ENCODE measurements at regions not wholly inside any gene's neighbourhood (a gene's known extent, or its start where the extent isn't known, plus 50 kb on each side); places are given as distances from the start of the nearest gene placed in this dataset.

- Mint-ChIP-seq H3K4me3 (no peak overlapping the region), H3K36me3 (peaks cover 0 to 2% (median 0%) of the 10 kb centered on the region in 3 donors), H3K27me3 (peaks cover 0 to 16% (median 0%) of the 10 kb centered on the region in 5 donors), H3K9me3 (peaks cover 0 to 20% (median 8%) of the 10 kb centered on the region in 9 donors), H3K4me1 (peaks cover 0 to 2% (median 0%) of the 10 kb centered on the region in 4 donors), H3K27ac (no peak overlapping the region)
- DNase-seq = no peak
- POLR2A ChIA-PET = no interaction called here
- no peak for ATAC-seq
Observed at GRCh38 chr9:108074900-108075299, 585.3 kb upstream of the KLF4 start.

DNA sequence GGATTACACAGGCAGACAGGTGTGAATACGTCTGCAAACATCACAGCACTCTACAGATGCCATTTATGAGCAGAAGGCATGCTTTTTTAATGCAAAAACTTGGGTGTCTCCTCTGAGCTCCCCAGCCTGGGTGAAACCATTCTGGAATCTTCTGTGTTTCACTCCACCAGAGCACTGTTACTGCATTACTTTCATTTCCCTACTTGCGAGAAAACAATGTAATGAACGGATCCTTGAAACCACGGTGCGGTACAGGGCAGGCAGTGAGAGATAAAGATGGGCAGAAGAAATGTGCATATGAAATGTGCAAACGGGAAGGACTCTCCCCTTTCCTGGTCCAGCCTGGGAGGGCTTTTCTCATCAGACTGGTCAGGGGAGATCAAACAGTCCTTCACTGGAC lies 584.3 kb upstream of the KLF4 start:
- H3K27me3 Mint-ChIP-seq = peaks cover 0 to 10% (median 0%) of the 10 kb centered on the region in 5 donors
- peaks cover 0 to 2% (median 0%) of the 10 kb centered on the region in 4 donors for H3K4me1 Mint-ChIP-seq
- ATAC-seq (no peak), DNase-seq (no peak)
- H3K9me3 Mint-ChIP-seq = peaks cover 0 to 20% (median 4%) of the 10 kb centered on the region in 9 donors
- POLR2A ChIA-PET = no interaction called here
- H3K36me3 Mint-ChIP-seq = peaks cover 0 to 2% (median 0%) of the 10 kb centered on the region in 3 donors
- no peak overlapping the region for H3K4me3 Mint-ChIP-seq
- no peak overlapping the region for H3K27ac Mint-ChIP-seq

DNA sequence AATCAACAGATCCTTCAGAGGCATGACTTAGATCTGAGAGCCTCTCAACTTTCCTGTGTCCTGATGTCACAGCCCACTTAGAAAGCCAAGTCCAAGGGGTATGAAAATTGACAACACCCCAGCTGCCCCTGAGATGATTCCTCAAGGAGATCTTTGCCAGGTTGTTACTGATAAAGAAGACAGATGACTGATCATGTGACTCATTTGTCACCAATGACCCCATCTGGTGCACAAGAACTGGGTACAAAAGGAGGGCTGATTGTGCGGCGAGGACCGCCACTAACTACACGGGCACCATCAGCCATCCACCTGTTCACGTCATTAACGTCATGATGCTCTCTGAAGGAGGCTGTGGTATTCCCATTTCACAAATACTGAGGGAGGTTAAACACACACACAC lies 583.2 kb upstream of the KLF4 start:
- H3K4me1 Mint-ChIP-seq = no peaks in the 10 kb centered on the region
- H3K9me3 Mint-ChIP-seq = peaks cover 0 to 13% (median 3%) of the 10 kb centered on the region in 9 donors
- DNase-seq (no peak), ATAC-seq (no peak)
- POLR2A ChIA-PET = no interaction called here
- peaks cover 0 to under 1% (median 0%) of the 10 kb centered on the region in 5 donors for H3K27me3 Mint-ChIP-seq
- no peak overlapping the region for H3K27ac Mint-ChIP-seq
- peaks cover 0 to 2% (median 0%) of the 10 kb centered on the region in 3 donors for H3K36me3 Mint-ChIP-seq
- H3K4me3 Mint-ChIP-seq = no peak overlapping the region

GRCh38 chr9:108070861-108071260 lies 581.3 kb upstream of the KLF4 start:
- POLR2A ChIA-PET = no interaction called here
- ATAC-seq (no peak), DNase-seq (no peak)
- Mint-ChIP-seq H3K36me3 (peaks cover 0 to 2% (median 0%) of the 10 kb centered on the region in 3 donors), H3K4me1 (no peaks in the 10 kb centered on the region), H3K27ac (no peak overlapping the region), H3K9me3 (peaks cover 0 to 16% (median 4%) of the 10 kb centered on the region in 9 donors), H3K4me3 (no peak overlapping the region), H3K27me3 (no peaks in the 10 kb centered on the region)

- Mint-ChIP-seq H3K4me1 (no peaks in the 10 kb centered on the region), H3K4me3 (no peak overlapping the region), H3K36me3 (peaks cover 0 to 2% (median 0%) of the 10 kb centered on the region in 3 donors), H3K27me3 (no peaks in the 10 kb centered on the region), H3K27ac (no peak overlapping the region), H3K9me3 (peaks cover 0 to 15% (median 6%) of the 10 kb centered on the region in 9 donors)
- no peak for DNase-seq
- POLR2A ChIA-PET = no interaction called here
- ATAC-seq = no peak
Observed at GRCh38 chr9:108069991-108070390, 580.4 kb upstream of the KLF4 start.

- Mint-ChIP-seq H3K27me3 (peaks cover 0 to 6% (median 0%) of the 10 kb centered on the region in 5 donors), H3K36me3 (no peaks in the 10 kb centered on the region), H3K4me3 (no peak overlapping the region), H3K4me1 (no peaks in the 10 kb centered on the region), H3K27ac (no peak overlapping the region), H3K9me3 (peaks cover 0 to 20% (median 12%) of the 10 kb centered on the region in 9 donors)
- DNase-seq = no peak
- POLR2A ChIA-PET = no interaction called here
- ATAC-seq = no peak
Observed at GRCh38 chr9:108062680-108063079, 573.1 kb upstream of the KLF4 start.

- DNase-seq (no peak), ATAC-seq (no peak)
- POLR2A ChIA-PET = no interaction called here
- Mint-ChIP-seq H3K9me3 (peaks cover 0 to 15% (median 7%) of the 10 kb centered on the region in 9 donors), H3K4me1 (no peaks in the 10 kb centered on the region), H3K27me3 (peaks cover 0 to 6% (median 0%) of the 10 kb centered on the region in 5 donors), H3K27ac (no peak overlapping the region), H3K36me3 (no peaks in the 10 kb centered on the region), H3K4me3 (no peak overlapping the region)
Observed at GRCh38 chr9:108060175-108060574, 570.6 kb upstream of the KLF4 start.

DNA sequence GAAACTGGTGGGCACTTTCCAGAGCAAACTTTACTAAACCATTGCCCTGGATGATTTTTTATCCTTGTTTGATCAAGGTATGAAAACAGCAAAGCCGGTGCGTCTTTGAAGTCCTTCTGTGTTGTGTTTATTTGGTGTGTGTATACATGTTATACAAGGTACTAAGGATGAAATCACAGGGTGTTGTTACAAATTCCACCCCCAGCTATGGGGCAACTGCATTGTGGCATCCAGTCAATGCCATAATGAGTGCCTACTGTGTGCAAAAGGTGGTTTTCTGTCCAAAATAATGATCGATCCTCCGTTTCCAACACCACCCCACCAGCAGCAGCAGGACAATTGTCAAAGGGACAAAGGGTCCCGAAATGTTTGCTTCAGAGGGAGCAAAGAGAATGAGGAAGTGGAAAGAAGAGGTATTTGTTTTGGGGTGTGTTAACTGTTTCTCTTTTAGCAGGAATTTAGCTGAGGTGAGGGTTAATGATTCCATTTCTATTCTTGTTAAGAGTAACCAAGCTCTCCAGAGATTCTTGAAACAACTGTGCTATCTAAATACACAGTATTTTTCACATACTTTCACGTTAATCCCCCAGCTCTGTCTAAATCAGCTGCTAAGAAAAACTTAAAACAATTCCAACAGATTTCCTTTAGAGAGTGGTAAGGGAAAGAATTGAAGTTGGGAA lies 568.7 kb upstream of the KLF4 start:
- H3K4me1 Mint-ChIP-seq = no peaks in the 10 kb centered on the region
- no peak for ATAC-seq
- H3K9me3 Mint-ChIP-seq = peaks cover 0 to 18% (median 6%) of the 10 kb centered on the region in 9 donors
- H3K27me3 Mint-ChIP-seq = peaks cover 0 to 11% (median 0%) of the 10 kb centered on the region in 5 donors
- no peak for DNase-seq
- no peaks in the 10 kb centered on the region for H3K36me3 Mint-ChIP-seq
- H3K4me3 Mint-ChIP-seq = no peak overlapping the region
- POLR2A ChIA-PET = no interaction called here
- no peak overlapping the region for H3K27ac Mint-ChIP-seq

GRCh38 chr9:108057421-108058134 lies 568.0 kb upstream of the KLF4 start:
- Mint-ChIP-seq H3K4me3 (no peak overlapping the region), H3K27ac (no peak overlapping the region), H3K9me3 (peaks cover 0 to 17% (median 4%) of the 10 kb centered on the region in 9 donors), H3K36me3 (no peaks in the 10 kb centered on the region), H3K27me3 (peaks cover 0 to 11% (median 2%) of the 10 kb centered on the region in 5 donors), H3K4me1 (no peaks in the 10 kb centered on the region)
- no peak for DNase-seq
- POLR2A ChIA-PET = no interaction called here
- ATAC-seq = no peak

- no peak for ATAC-seq
- Mint-ChIP-seq H3K36me3 (no peaks in the 10 kb centered on the region), H3K27ac (no peak overlapping the region), H3K27me3 (peaks cover 0 to 11% (median 2%) of the 10 kb centered on the region in 5 donors), H3K9me3 (peaks cover 0 to 17% (median 0%) of the 10 kb centered on the region in 9 donors), H3K4me3 (no peak overlapping the region), H3K4me1 (no peaks in the 10 kb centered on the region)
- POLR2A ChIA-PET = no interaction called here
- DNase-seq = no peak
Observed at GRCh38 chr9:108056805-108057386, 567.3 kb upstream of the KLF4 start.

GRCh38 chr9:108056084-108056804 lies 566.7 kb upstream of the KLF4 start:
- no peaks in the 10 kb centered on the region for H3K4me1 Mint-ChIP-seq
- H3K4me3 Mint-ChIP-seq = no peak overlapping the region
- ATAC-seq (no peak), DNase-seq (no peak)
- peak overlapping the region in 1 of 10 donors; percentile 15 for H3K27ac Mint-ChIP-seq
- POLR2A ChIA-PET = no interaction called here
- peaks cover 0 to 20% (median 0%) of the 10 kb centered on the region in 9 donors for H3K9me3 Mint-ChIP-seq
- H3K27me3 Mint-ChIP-seq = peaks cover 0 to 16% (median 2%) of the 10 kb centered on the region in 5 donors
- no peaks in the 10 kb centered on the region for H3K36me3 Mint-ChIP-seq

GRCh38 chr9:108054131-108054630 lies 564.6 kb upstream of the KLF4 start:
- Mint-ChIP-seq H3K9me3 (peaks cover 0 to 10% (median 2%) of the 10 kb centered on the region in 9 donors), H3K27ac (no peak overlapping the region), H3K27me3 (peaks cover 0 to 14% (median 2%) of the 10 kb centered on the region in 5 donors), H3K4me1 (no peaks in the 10 kb centered on the region), H3K36me3 (no peaks in the 10 kb centered on the region), H3K4me3 (no peak overlapping the region)
- DNase-seq (no peak), ATAC-seq (no peak)
- POLR2A ChIA-PET = no interaction called here
